ENCODE measurements at regions not wholly inside any gene's neighbourhood (a gene's known extent, or its start where the extent isn't known, plus 50 kb on each side); places are given as distances from the start of the nearest gene placed in this dataset.

- in situ Hi-C loops (cut with HindIII; ENCODE audit: low sequenced_read_pairs): no loop called here
- DNase-seq (ENCODE audit: low spot score): no peak
These were observed 624.9 kb upstream of the FANCL start for GRCh38 chr2:58866040-58866439.

- in situ Hi-C loops (cut with HindIII; ENCODE audit: low sequenced_read_pairs): no loop called here
- DNase-seq (ENCODE audit: low spot score): no peak
These were observed 624.3 kb upstream of the FANCL start for GRCh38 chr2:58865436-58865835.

- DNase-seq (ENCODE audit: low spot score): no peak
- in situ Hi-C loops (cut with HindIII; ENCODE audit: low sequenced_read_pairs): no loop called here
These were observed 621.1 kb upstream of the FANCL start for GRCh38 chr2:58862244-58862643.

GRCh38 chr2:58860586-58860985 is 619.5 kb upstream of the FANCL start:
- in situ Hi-C loops (cut with HindIII; ENCODE audit: low sequenced_read_pairs): no loop called here
- no peak for DNase-seq (ENCODE audit: low spot score)

- in situ Hi-C loops (cut with HindIII; ENCODE audit: low sequenced_read_pairs): no loop called here
- no peak for DNase-seq (ENCODE audit: low spot score)
These were observed 615.0 kb upstream of the FANCL start for GRCh38 chr2:58856100-58856499.

- in situ Hi-C loops (cut with HindIII; ENCODE audit: low sequenced_read_pairs): no loop called here
These were observed 612.3 kb upstream of the FANCL start for GRCh38 chr2:58853420-58853819.

GRCh38 chr2:58852905-58853304 is 611.8 kb upstream of the FANCL start:
- DNase-seq (ENCODE audit: low spot score): no peak
- in situ Hi-C loops (cut with HindIII; ENCODE audit: low sequenced_read_pairs): no loop called here

More at GRCh38 chr2:58853420-58853819, 612.3 kb upstream of the FANCL start:
- DNase-seq (ENCODE audit: low spot score): no peak

- no peak for DNase-seq (ENCODE audit: low spot score)
These were observed 611.1 kb upstream of the FANCL start for GRCh38 chr2:58852243-58852642.

GRCh38 chr2:58851598-58851997 is 610.5 kb upstream of the FANCL start:
- in situ Hi-C loops (cut with HindIII; ENCODE audit: low sequenced_read_pairs): no loop called here
- no peak for DNase-seq (ENCODE audit: low spot score)

More at GRCh38 chr2:58852243-58852642, 611.1 kb upstream of the FANCL start:
- in situ Hi-C loops (cut with HindIII; ENCODE audit: low sequenced_read_pairs): no loop called here

GRCh38 chr2:58845011-58845410 is 603.9 kb upstream of the FANCL start:
- DNase-seq (ENCODE audit: low spot score): no peak
- in situ Hi-C loops (cut with HindIII; ENCODE audit: low sequenced_read_pairs): no loop called here

GRCh38 chr2:58842501-58843155 is 601.5 kb upstream of the FANCL start:
- no peak for DNase-seq (ENCODE audit: low spot score)
- in situ Hi-C loops (cut with HindIII; ENCODE audit: low sequenced_read_pairs): no loop called here

- in situ Hi-C loops (cut with HindIII; ENCODE audit: low sequenced_read_pairs): no loop called here
These were observed 593.3 kb upstream of the FANCL start for GRCh38 chr2:58834404-58834803.

GRCh38 chr2:58826795-58827194 is 585.7 kb upstream of the FANCL start:
- no peak for DNase-seq (ENCODE audit: low spot score)
- in situ Hi-C loops (cut with HindIII; ENCODE audit: low sequenced_read_pairs): no loop called here

More at GRCh38 chr2:58834404-58834803, 593.3 kb upstream of the FANCL start:
- no peak for DNase-seq (ENCODE audit: low spot score)

- no peak for DNase-seq (ENCODE audit: low spot score)
These were observed 571.7 kb upstream of the FANCL start for GRCh38 chr2:58812771-58813344.

GRCh38 chr2:58805126-58805525 is 564.0 kb upstream of the FANCL start:
- DNase-seq (ENCODE audit: low spot score): no peak
- in situ Hi-C loops (cut with HindIII; ENCODE audit: low sequenced_read_pairs): no loop called here

More at GRCh38 chr2:58812771-58813344, 571.7 kb upstream of the FANCL start:
- in situ Hi-C loops (cut with HindIII; ENCODE audit: low sequenced_read_pairs): no loop called here

- DNase-seq (ENCODE audit: low spot score): no peak
- in situ Hi-C loops (cut with HindIII; ENCODE audit: low sequenced_read_pairs): no loop called here
These were observed 562.1 kb upstream of the FANCL start for GRCh38 chr2:58803192-58803591.

GRCh38 chr2:58800881-58801280 is 559.8 kb upstream of the FANCL start:
- in situ Hi-C loops (cut with HindIII; ENCODE audit: low sequenced_read_pairs): no loop called here
- DNase-seq (ENCODE audit: low spot score): no peak

GRCh38 chr2:58798676-58799208 is 557.6 kb upstream of the FANCL start:
- in situ Hi-C loops (cut with HindIII; ENCODE audit: low sequenced_read_pairs): no loop called here
- no peak for DNase-seq (ENCODE audit: low spot score)

- in situ Hi-C loops (cut with HindIII; ENCODE audit: low sequenced_read_pairs): no loop called here
- no peak for DNase-seq (ENCODE audit: low spot score)
These were observed 555.2 kb upstream of the FANCL start for GRCh38 chr2:58796239-58796910.

- in situ Hi-C loops (cut with HindIII; ENCODE audit: low sequenced_read_pairs): no loop called here
- DNase-seq (ENCODE audit: low spot score): no peak
These were observed 553.8 kb upstream of the FANCL start for GRCh38 chr2:58794916-58795315.
